GM21423 (cell line): ENCODE measurements at regions not wholly inside any gene's neighbourhood (a gene's known extent, or its start where the extent isn't known, plus 50 kb on each side); places are given as distances from the start of the nearest gene placed in this dataset.
"Not testable (repeated sequence)": the region's sequence is repeated elsewhere in the genome, so short reads cannot be mapped to it uniquely, and the experiment has no call there.

Experiments used
- ATAC-seq: cut with Tn5 transposase; IDR thresholded peaks from one replicate; pipeline ENCODE4 v1.9.1; 2021; ENCODE audit warnings: mild to moderate bottlenecking, moderate library complexity; ENCODE audit not compliant: unreplicated experiment

DNA sequence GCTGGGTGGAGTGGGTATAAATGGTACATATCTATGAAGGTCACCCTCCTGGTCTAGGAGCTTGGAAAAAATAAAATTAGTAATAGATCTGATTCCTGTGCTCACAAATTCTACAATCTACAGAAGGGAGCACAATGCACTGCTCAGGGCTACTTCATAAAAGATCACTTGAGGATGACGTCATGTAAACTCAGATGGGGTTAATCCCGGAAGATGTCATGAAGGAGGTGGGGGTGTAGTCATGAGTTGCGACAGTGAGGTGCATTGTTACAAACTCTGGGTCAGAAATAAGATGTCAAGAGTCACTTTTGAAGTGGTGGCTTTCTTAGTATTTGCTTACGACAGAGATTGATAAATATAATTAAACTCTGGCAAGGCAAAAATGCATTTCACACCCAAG, 68.2 kb downstream of the LHX9 start:
- no peak for ATAC-seq

DNA sequence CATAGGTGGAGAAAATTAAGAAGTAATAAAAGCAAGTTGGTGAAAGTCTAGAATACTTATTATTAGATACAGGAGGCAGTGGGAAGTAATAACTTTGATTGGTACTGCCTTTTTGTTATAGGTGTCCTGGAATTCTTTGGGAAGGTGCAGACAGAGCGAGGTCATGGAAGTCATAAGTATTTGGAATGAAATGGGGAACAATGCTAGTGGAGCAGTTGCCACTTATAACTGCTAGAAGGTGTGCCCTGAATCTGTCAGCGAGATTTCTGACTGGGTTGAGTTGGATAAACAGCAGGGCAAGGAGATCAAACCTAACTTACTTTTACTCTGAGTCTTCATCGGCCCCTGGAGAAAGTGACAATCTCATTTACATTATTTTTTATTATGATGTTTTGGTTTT, 69.6 kb downstream of the LHX9 start:
- ATAC-seq = no peak

- ATAC-seq = no peak
Measured at GRCh38 chr1:197987294-197987693, 70.1 kb downstream of the LHX9 start.

- ATAC-seq = not testable (repeated sequence)
Measured at GRCh38 chr1:197988581-197988980, 71.4 kb downstream of the LHX9 start.

- ATAC-seq = no peak
Measured at GRCh38 chr1:197989058-197989457, 71.9 kb downstream of the LHX9 start.

DNA sequence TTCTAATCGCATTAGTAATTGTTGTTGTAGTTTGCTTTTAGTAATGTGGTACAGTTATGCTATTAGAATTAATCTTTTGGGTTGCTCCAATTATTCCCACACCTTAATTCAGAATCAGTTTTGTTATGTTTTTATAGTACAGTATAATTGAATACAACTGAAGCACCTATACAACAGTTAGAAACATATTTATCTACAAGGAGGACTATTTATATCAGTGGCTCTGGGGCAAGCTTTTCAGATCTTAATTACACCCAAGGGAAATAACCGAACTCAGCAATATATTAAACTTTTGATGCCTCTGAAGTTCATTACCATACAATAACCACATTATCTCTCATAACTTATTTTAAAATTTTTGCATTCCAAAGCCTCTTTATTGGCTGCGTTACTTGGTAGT, 74.4 kb downstream of the LHX9 start:
- ATAC-seq = no peak

- no peak for ATAC-seq
Measured at GRCh38 chr1:197994907-197995407, 77.8 kb downstream of the LHX9 start.

DNA sequence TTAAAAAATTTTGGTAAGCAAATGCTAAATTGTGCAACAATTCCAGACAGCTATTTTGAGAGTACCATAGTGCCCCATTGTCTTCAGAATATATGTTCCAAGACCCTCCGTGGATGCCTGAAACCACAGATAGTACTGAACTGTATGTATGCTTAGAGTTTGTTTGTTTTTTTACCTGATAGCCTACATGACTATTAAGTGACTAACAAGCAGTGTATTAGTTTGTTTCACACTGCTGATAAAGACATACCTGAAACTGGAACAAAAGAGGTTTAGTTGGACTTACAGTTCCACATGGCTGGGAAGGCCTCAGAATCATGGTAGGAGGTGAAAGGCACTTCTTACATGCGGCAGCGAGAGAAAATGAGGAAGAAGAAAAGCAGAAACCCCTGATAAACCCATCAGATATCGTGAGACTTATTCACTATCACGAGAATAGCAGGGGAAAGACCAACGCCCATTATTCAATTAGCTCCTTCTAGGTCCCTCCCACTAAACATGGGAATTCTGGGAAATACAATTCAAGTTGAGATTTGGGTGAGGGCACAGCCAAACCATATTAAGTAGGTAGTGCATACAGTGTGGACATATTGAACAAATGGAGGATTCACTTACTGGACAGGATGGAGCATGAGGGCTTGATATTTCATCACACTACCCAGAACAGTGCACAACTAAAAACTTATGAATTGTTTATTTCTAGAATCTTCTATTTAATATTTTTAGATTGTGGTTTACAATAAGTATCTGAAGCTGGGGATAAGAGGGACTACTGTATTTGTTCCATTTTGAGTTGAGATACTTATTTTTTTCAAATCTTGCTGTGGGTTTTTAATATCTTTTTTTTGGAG, 78.5 kb downstream of the LHX9 start:
- ATAC-seq = no peak

DNA sequence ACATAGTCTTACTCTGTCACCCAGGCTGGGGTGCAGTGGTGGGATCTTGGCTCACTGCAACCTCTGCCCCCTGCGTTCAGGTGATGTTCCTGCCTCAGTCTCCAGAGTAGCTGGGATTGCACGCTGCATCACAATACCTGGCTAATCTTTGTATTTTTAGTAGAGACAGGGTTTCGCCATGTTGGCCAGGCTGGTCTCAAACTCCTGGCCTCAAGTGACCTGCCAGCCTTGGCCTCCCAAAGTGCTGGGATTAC, 79.0 kb downstream of the LHX9 start:
- ATAC-seq = not testable (repeated sequence)

- no peak for ATAC-seq
Measured at GRCh38 chr1:197998110-197998509, 80.9 kb downstream of the LHX9 start.

- ATAC-seq = no peak
Measured at GRCh38 chr1:198001776-198002408, 84.7 kb downstream of the LHX9 start.

DNA sequence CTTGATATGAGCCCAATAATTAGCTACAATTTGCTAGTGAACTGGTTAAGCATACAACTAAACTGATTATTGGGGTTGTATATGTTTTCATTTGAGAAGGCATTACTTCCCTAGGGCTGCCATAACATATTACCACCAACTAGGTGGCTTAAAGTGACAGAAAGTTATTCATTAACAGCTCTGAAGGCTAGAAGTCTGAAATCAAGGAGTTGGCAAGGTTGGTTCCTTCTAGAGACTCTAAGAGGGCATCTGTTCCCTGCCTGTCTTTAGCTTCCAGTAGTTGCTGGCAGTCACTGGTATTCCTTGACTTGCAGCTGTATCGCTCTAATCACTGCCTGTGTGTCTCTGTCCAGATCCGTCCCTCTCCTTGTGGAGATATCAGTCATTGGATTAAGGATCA, 86.3 kb downstream of the LHX9 start:
- ATAC-seq = no peak

- ATAC-seq = no peak
Measured at GRCh38 chr1:198007011-198007410, 89.8 kb downstream of the LHX9 start.

GRCh38 chr1:198007687-198008607, 90.8 kb downstream of the LHX9 start:
- no peak for ATAC-seq

DNA sequence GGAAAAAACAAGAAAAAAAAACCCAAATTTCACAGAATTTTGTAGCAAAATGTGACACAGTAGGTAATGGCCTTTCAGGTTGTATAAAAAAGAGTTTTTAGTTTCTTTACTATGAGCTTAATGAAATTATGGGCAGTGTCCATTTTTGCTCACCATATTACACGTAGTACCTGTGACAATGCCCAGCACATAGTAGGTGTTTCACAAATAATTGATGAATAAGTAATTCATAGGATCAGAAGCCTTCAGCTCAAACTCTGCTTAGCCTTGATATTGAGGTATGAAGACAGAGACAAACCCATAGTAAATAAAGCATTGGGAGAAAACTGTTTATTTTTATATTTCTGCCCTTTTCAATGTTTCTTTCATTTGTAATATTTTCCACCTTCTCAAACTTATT, 97.2 kb downstream of the LHX9 start:
- ATAC-seq = no peak

DNA sequence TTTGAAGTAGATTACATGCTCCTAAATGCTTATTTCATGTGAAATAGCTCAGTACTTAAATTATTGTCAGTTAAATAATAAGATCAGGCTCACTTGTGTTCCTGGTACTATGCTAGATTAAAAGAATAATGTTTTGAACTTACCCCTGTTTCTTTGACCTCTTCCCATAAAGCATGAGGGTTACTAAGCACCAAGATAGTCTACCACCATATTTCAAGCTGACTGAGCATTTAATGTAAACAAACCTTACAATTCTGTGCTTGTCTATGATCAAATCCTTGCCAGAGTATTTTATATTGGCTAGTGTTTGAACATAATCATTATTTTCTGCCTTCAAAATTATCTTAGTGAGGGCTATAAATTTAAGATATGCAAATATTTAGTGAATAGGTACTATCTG, 98.1 kb downstream of the LHX9 start:
- ATAC-seq = no peak

DNA sequence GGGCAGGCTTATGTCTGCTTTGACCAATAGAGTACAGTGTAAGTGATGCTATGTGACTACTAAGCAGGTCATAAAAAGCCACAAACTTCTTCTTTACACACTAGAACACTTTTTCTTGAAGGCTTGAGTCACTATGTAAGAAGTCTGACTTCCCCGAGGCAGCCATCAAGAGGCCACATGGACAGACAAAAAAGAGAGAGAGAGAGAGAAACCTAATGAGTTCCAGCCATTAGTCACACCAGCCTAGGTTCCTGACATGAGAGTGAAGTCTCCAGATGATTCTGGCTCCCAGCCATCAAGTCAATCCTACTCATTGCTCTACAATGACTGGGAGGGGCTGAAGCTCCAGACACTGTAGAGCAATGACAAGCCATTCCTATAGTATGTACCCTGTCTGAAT, 101.4 kb downstream of the LHX9 start:
- no peak for ATAC-seq

DNA sequence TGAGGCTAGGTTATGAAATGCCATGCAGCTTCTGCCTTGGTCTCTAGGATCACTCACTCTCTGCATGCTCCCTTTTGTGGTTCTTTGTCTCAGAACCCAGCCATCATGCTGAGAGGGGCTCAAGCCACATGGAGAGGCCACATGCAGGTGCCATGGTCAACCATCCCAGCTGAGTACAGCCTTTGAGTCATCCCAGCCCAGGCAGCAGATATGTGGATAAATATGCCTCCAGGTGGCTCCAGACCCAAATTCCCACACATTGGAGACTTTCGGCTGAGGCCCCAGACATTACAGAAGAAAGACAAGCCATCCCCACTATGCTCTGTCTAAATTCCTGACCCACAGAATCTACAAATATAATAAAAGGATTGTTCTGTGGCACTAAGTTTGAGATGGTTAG, 102.0 kb downstream of the LHX9 start:
- ATAC-seq = no peak

- ATAC-seq = no peak
Measured at GRCh38 chr1:198024336-198024735, 107.2 kb downstream of the LHX9 start.

GRCh38 chr1:198024782-198025181, 107.6 kb downstream of the LHX9 start:
- ATAC-seq = no peak

DNA sequence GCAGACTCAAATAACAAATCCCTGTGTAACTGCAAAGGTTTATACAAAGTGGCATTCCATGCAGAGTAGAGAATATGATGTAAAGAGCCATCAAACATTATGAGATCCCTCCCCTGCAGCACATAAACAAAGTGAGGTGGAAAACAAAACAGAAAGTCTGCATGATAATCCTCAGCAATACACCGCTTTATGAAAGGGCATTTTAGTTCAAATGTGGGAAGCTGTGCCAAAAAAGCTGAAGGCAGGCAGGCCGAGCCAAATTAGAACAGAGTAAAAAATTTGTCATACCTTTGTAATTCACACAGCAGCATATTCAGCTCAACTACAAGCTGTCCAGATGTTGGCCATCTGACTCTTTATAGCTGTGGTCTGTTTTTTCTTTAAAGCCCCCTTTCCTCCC, 113.5 kb downstream of the LHX9 start:
- ATAC-seq = no peak

GRCh38 chr1:198031086-198031485, 113.9 kb downstream of the LHX9 start:
- no peak for ATAC-seq
